Panc1 (cell line): ENCODE measurements at regions not wholly inside any gene's neighbourhood (a gene's known extent, or its start where the extent isn't known, plus 50 kb on each side); places are given as distances from the start of the nearest gene placed in this dataset.

ENCODE experiments used
- ATAC-seq: fragments of 200-7000 bp; cut with Tn5 transposase; 2 replicates; pipeline ENCODE4 v1.9.1; 2020; ENCODE audit warnings: mild to moderate bottlenecking, moderate library complexity
- BruUV-seq: library from RNA; stranded (reverse); fragments of 400-500 nt; replicated peaks from 2 replicates; lab custom pipeline; 2021; lab: Mats Ljungman, UMichigan
- CTCF ChIA-PET: fragments of 300-600 bp; sonication (Branson Sonifier 250); formaldehyde crosslinking; loops from one replicate; lab custom pipeline; 2022; ENCODE audit warnings: antibody characterized with exemption; lab: Charles Lee
- POLR2A ChIA-PET: fragments of 300-600 bp; sonication (Branson Sonifier 250); formaldehyde crosslinking; loops from one replicate; lab custom pipeline; 2022; ENCODE audit warnings: antibody characterized with exemption; lab: Charles Lee
- DNase-seq: peaks from one replicate; pipeline ENCODE4 v3.0.0-alpha.2; 2010; ENCODE audit warnings: low read depth, low spot score
- H3K27ac ChIP-seq: 2 replicates; pipeline ENCODE4 v1.5.1; 2011; ENCODE audit warnings: mild to moderate bottlenecking, low read length, inconsistent platforms
- H3K27me3 ChIP-seq: fragments of 200-500 bp; sonication (Bioruptor generic); 2 replicates; pipeline ENCODE4 v1.6.0; 2014; ENCODE audit warnings: low read length, inconsistent platforms; ENCODE audit not compliant: control insufficient read depth, insufficient read depth
- H3K36me3 ChIP-seq: fragments of 200-500 bp; sonication (Bioruptor generic); 2 replicates; pipeline ENCODE4 v1.5.1; 2014; ENCODE audit warnings: inconsistent platforms, mild to moderate bottlenecking, low read length, moderate library complexity; ENCODE audit not compliant: control insufficient read depth, insufficient read depth
- H3K4me1 ChIP-seq: 2 replicates; pipeline ENCODE4 v1.5.1; 2011; ENCODE audit warnings: inconsistent platforms, mild to moderate bottlenecking, low read length, moderate library complexity; ENCODE audit not compliant: control insufficient read depth, insufficient read depth
- H3K4me3 ChIP-seq, 2 experiments: 2 replicates each; pipeline ENCODE4 v1.5.1; 2011 to 2012; ENCODE audit warnings: low read depth in 2 of 2, low read length in 2 of 2, mild to moderate bottlenecking in 2 of 2, inconsistent platforms in 1 of 2, moderate library complexity in 1 of 2
- H3K9me3 ChIP-seq: fragments of 200-500 bp; sonication (Bioruptor generic); 2 replicates; pipeline ENCODE4 v1.5.1; 2014; ENCODE audit warnings: low read depth, mild to moderate bottlenecking, inconsistent platforms, low read length, moderate library complexity; ENCODE audit not compliant: control insufficient read depth, insufficient read depth
- POLR2AphosphoS5 ChIP-seq: IDR thresholded peaks from 2 replicates; pipeline ENCODE4 v1.6.1; 2012; ENCODE audit warnings: mild to moderate bottlenecking, low read depth, low read length, moderate library complexity
- SIN3A ChIP-seq: IDR thresholded peaks from 2 replicates; pipeline ENCODE4 v1.6.1; 2012; ENCODE audit warnings: low read depth, mild to moderate bottlenecking, low read length, moderate library complexity, borderline replicate concordance; ENCODE audit not compliant: insufficient read depth
- TCF7L2 ChIP-seq: IDR thresholded peaks from 2 replicates; pipeline ENCODE4 v1.6.1; 2011; ENCODE audit warnings: mild to moderate bottlenecking, low read depth, low read length, inconsistent platforms
- in situ Hi-C: cut with HindIII; loops from 2 replicates; pipeline ENCODE4 v1.10.0; 2016; ENCODE audit warnings: low sequenced_read_pairs, low pct_unique_long_range_greater_than_20kb
- intact Hi-C: fragments of 100-400 bp; cut with micrococcal nuclease; formaldehyde crosslinking; loops from one replicate; pipeline ENCODE4 v1.10.0; 2022; ENCODE audit not compliant: unreplicated experiment
- TF ChIP-seq, protein P1 (sequence below): fragments of 450-650 bp; IDR thresholded peaks from 2 replicates; pipeline ENCODE4 v1.5.1; 2017; ENCODE audit warnings: mild to moderate bottlenecking
- TF ChIP-seq, protein P2 (sequence below), 2 experiments: IDR thresholded peaks; 2 replicates each; pipeline ENCODE4 v1.6.1; 2011 to 2012; ENCODE audit warnings: low read depth in 2 of 2, control low read depth in 1 of 2, low read length in 1 of 2, mild to moderate bottlenecking in 1 of 2, moderate library complexity in 1 of 2; ENCODE audit not compliant: insufficient read depth in 1 of 2

DNA sequence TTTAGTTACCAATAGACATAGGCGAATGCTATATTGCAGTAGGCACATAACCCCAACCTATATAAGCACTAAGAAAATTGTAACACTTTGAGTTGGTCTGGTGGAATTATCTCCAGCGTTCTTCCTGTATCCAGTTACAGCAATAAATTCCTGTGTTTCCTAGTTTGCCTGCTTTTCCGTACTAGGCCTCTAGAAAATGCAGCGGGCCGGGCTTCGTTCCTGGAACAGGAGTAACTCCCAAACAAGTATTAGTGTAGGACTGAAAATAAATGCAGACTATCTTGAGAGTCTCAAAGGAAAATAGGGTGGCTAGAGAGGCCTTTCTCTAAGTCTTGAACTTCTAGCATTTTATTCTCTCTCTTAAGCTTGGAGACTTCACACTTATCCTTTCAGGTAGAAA, 159.8 kb downstream of the OR13H1 start:
- ChIA-PET POLR2A (no interaction called here), CTCF (no interaction called here)
- H3K36me3 ChIP-seq = no peaks in the 10 kb centered on the region
- BruUV-seq = no TSS peak
- H3K4me3 ChIP-seq = peak overlapping the region; percentile 77 to 83; a peak in 3 of 4 replicates
- intact Hi-C loops (loop anchor here (2.0 kb wide), 1 partner anchor 89 kb away; no protein-coding TSS in a partner anchor), in situ Hi-C loops (no loop called here)
- DNase-seq (no peak), ATAC-seq (no peak)
- no peak for TF ChIP-seq TCF7L2
- TF ChIP-seq, protein P1, sequence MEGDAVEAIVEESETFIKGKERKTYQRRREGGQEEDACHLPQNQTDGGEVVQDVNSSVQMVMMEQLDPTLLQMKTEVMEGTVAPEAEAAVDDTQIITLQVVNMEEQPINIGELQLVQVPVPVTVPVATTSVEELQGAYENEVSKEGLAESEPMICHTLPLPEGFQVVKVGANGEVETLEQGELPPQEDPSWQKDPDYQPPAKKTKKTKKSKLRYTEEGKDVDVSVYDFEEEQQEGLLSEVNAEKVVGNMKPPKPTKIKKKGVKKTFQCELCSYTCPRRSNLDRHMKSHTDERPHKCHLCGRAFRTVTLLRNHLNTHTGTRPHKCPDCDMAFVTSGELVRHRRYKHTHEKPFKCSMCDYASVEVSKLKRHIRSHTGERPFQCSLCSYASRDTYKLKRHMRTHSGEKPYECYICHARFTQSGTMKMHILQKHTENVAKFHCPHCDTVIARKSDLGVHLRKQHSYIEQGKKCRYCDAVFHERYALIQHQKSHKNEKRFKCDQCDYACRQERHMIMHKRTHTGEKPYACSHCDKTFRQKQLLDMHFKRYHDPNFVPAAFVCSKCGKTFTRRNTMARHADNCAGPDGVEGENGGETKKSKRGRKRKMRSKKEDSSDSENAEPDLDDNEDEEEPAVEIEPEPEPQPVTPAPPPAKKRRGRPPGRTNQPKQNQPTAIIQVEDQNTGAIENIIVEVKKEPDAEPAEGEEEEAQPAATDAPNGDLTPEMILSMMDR = no peak
- TF ChIP-seq, protein P2, sequence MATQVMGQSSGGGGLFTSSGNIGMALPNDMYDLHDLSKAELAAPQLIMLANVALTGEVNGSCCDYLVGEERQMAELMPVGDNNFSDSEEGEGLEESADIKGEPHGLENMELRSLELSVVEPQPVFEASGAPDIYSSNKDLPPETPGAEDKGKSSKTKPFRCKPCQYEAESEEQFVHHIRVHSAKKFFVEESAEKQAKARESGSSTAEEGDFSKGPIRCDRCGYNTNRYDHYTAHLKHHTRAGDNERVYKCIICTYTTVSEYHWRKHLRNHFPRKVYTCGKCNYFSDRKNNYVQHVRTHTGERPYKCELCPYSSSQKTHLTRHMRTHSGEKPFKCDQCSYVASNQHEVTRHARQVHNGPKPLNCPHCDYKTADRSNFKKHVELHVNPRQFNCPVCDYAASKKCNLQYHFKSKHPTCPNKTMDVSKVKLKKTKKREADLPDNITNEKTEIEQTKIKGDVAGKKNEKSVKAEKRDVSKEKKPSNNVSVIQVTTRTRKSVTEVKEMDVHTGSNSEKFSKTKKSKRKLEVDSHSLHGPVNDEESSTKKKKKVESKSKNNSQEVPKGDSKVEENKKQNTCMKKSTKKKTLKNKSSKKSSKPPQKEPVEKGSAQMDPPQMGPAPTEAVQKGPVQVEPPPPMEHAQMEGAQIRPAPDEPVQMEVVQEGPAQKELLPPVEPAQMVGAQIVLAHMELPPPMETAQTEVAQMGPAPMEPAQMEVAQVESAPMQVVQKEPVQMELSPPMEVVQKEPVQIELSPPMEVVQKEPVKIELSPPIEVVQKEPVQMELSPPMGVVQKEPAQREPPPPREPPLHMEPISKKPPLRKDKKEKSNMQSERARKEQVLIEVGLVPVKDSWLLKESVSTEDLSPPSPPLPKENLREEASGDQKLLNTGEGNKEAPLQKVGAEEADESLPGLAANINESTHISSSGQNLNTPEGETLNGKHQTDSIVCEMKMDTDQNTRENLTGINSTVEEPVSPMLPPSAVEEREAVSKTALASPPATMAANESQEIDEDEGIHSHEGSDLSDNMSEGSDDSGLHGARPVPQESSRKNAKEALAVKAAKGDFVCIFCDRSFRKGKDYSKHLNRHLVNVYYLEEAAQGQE (IDR thresholded peaks at IDR 0.05; ENCODE audit: insufficient read depth in 1 of 2, low read depth in 2 of 2, low read length in 1 of 2) = no peak
- no peak for TF ChIP-seq POLR2AphosphoS5
- no peak for TF ChIP-seq SIN3A
- peak overlapping the region; percentile 76 for H3K27ac ChIP-seq
- no peaks in the 10 kb centered on the region for H3K9me3 ChIP-seq
- H3K4me1 ChIP-seq = peaks cover 16% of the 10 kb centered on the region
- H3K27me3 ChIP-seq = no peaks in the 10 kb centered on the region

DNA sequence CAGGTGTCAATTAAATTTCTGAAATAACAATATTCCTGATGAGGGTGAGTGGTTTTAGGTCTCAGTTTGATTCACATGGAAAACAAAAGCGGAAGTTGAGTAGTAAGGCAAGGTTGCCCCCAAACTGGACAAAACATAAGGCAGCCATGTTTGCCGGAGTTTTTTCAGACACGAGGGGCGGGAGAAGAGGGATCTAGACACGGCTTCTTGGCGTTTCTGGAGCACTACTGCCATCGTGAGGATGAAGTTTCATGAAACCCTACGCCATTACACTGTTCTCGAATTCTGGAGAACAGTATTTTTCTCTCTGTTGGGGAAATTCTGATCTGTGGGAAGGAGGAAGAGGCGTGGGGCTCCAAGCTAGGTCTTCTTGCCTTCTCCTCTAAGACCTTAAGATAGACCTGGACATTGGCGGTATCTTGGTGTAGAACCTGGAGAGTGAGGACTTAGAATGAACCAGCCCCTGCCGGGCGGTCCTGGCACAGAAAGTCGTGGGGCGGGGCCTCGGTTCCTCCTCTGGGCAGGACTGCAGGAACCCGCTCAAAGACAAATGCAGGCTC, 160.3 kb downstream of the OR13H1 start:
- intact Hi-C loops = loop anchor here (2.0 kb wide), 1 partner anchor 89 kb away; no protein-coding TSS in a partner anchor
- peak overlapping the region; percentile 76 for H3K27ac ChIP-seq

More for the DNA sequence above, 160.3 kb downstream of the OR13H1 start:
- BruUV-seq = no TSS peak
- TF ChIP-seq TCF7L2 (no peak), POLR2AphosphoS5 (no peak), SIN3A (no peak; the same call in 1 of the 2 replicates)
- TF ChIP-seq, protein P1 = peak; percentile 64
- TF ChIP-seq, protein P2 (IDR thresholded peaks at IDR 0.05; ENCODE audit: insufficient read depth in 1 of 2, low read depth in 2 of 2, low read length in 1 of 2) = no peak
- in situ Hi-C loops = no loop called here
- ChIA-PET CTCF (no interaction called here), POLR2A (no interaction called here)
- H3K27me3 ChIP-seq = no peaks in the 10 kb centered on the region
- peak; percentile 88 for DNase-seq
- H3K4me1 ChIP-seq = peaks cover 16% of the 10 kb centered on the region
- H3K9me3 ChIP-seq = no peaks in the 10 kb centered on the region
- peak; percentile 95 for ATAC-seq
- peak overlapping the region; percentile 77 to 83 for H3K4me3 ChIP-seq
- H3K36me3 ChIP-seq = no peaks in the 10 kb centered on the region
